Heart right ventricle (tissue), 16 donors: ENCODE measurements at regions not wholly inside any gene's neighbourhood (a gene's known extent, or its start where the extent isn't known, plus 50 kb on each side); places are given as distances from the start of the nearest gene placed in this dataset.

Experiments
- ATAC-seq, 8 donors: fragments of 200-7000 bp; cut with Tn5 transposase; one replicate each; pipeline ENCODE4 v1.9.1; 2020; ENCODE audit warnings: mild to moderate bottlenecking in 8 of 8, moderate library complexity in 8 of 8, moderate number of reproducible peaks in 1 of 8
- DNase-seq, 2 donors: peaks; one replicate each; pipeline ENCODE4 v3.0.0-alpha.2; 2020
- H3K27ac ChIP-seq, 10 donors: fragments of 200-600 bp; sonication (generic) in 2 of 10; one replicate each; pipeline versions ENCODE4 v1.5.0 to v1.8.0; 2020 to 2022; ENCODE audit warnings: mild to moderate bottlenecking in 3 of 10
- H3K27me3 ChIP-seq, 7 donors: fragments of 200-600 bp; one replicate each; pipeline ENCODE4 v1.8.0; 2021 to 2022; ENCODE audit warnings: mild to moderate bottlenecking in 2 of 7
- H3K36me3 ChIP-seq, 9 donors: fragments of 200-600 bp; sonication (generic) in 1 of 9; one replicate each; pipeline versions ENCODE4 v1.5.0 to v1.8.0; 2020 to 2022; ENCODE audit warnings: mild to moderate bottlenecking in 2 of 9
- H3K4me1 ChIP-seq, 9 donors: fragments of 200-600 bp; sonication (generic) in 1 of 9; one replicate each; pipeline versions ENCODE4 v1.5.0 to v1.8.0; 2020 to 2022; ENCODE audit warnings: mild to moderate bottlenecking in 4 of 9
- H3K4me3 ChIP-seq, 10 donors: fragments of 200-600 bp; sonication (generic) in 2 of 10; one replicate each; pipeline versions ENCODE4 v1.5.0 to v1.8.0; 2020 to 2022; ENCODE audit warnings: mild to moderate bottlenecking in 7 of 10, moderate library complexity in 2 of 10
- H3K9me3 ChIP-seq, 11 donors: fragments of 200-600 bp in 10 of 11; sonication (generic) in 2 of 11; one replicate each; pipeline versions ENCODE4 v1.5.0 to v1.8.0; 2013 to 2022; ENCODE audit warnings: mild to moderate bottlenecking in 2 of 11, control low read depth in 1 of 11, moderate library complexity in 1 of 11
- CTCF ChIP-seq, 9 donors: fragments of 200-600 bp; sonication (generic) in 2 of 9; IDR thresholded peaks; one replicate each; pipeline versions ENCODE4 v1.5.0 to v1.8.0; 2021 to 2022; ENCODE audit warnings: antibody characterized with exemption in 9 of 9, mild to moderate bottlenecking in 5 of 9, moderate library complexity in 1 of 9
- WGBS, 2 donors: extraction: QIAGEN DNeasy Blood & Tissue Kit; methylation state at CpG; one replicate each; pipeline ENCODE4 v1.1.7; 2013; ENCODE audit warnings: inconsistent platforms in 1 of 2; 5-methylcytosine and 5-hydroxymethylcytosine counted together
- intact Hi-C, 10 donors: fragments of 100-400 bp; cut with DNase I; formaldehyde crosslinking; loops; one replicate each; pipeline versions ENCODE4 v1.11.1 to v1.14.2; 2022
- donor health status: Arrhythmogenic right ventricular cardiomyopathy.
- donor health status: ischemic (EF 13 %, LVEDD 7.1; RV severe dilation, severe dysfunction).
- donor health status: healthy with polysubstance abuse.
- donor health status: DM: no; HTN: yes; CAD: no.
- donor health status: DM: no; HTN: no; CAD: no.
- donor health status: ischemic (EF 25% LVEDD 6.9; RV normal size, moderate dysfunction).
- donor health status: ischemic (EF 25% LVEDD 5.7; RV mildly dilated, moderate dysfunction).
- donor health status: healthy.
- donor health status: DM: yes; HTN: yes; CAD: no.
- donor health status: Ischemic cardiomyopathy.
- donor health status: ischemic (EF 35%, LVEDD 5.7; RV mildly dilated, moderate dysfunction).
- donor health status: nonischemic (EF 11% LVEDD 7.7; RV severe dilation, severe dysfunction).
- donor health status: DM: yes; HTN: yes; CAD: no.
- donor health status: PGD.
- donor health status: ischemic (EF 29% LVEDD 5.4; RV normal size, mild dysfunction).
- donor health status: nonischemic (EF 23%, LVEDD 6.1; RV moderate dilation, normal function).

GRCh38 chr2:39541011-39541930, 104.2 kb upstream of the MAP4K3 start:
- intact Hi-C loops, result no loop called here
- H3K27me3 ChIP-seq, result no peaks in the 10 kb centered on the region
- H3K36me3 ChIP-seq, result no peaks in the 10 kb centered on the region
- peak; percentile 76 to 97 (median 94) for ATAC-seq
- peak overlapping the region; percentile 64 to 91 (median 80) for H3K27ac ChIP-seq
- H3K9me3 ChIP-seq, result no peaks in the 10 kb centered on the region
- TF ChIP-seq CTCF (IDR thresholded peaks at IDR 0.05), result no peak
- H3K4me3 ChIP-seq, result no peak overlapping the region
- WGBS, 2 donors, result 73 to 76% methylated on average over 9 of the region's 9 CpGs
- DNase-seq, result peak in 1 of 2 donors; percentile 30
- H3K4me1 ChIP-seq, result peaks cover 0 to 32% (median 15%) of the 10 kb centered on the region in 9 donors

GRCh38 chr2:39542523-39542922, 105.4 kb upstream of the MAP4K3 start:
- Histone ChIP-seq H3K27me3 (no peaks in the 10 kb centered on the region), H3K4me1 (peaks cover 0 to 32% (median 15%) of the 10 kb centered on the region in 9 donors), H3K27ac (peak overlapping the region in 2 of 10 donors; percentile 82 to 91), H3K4me3 (no peak overlapping the region), H3K36me3 (no peaks in the 10 kb centered on the region), H3K9me3 (peaks cover 0 to under 1% (median 0%) of the 10 kb centered on the region in 11 donors)
- no peak for DNase-seq
- intact Hi-C loops, result no loop called here
- 91 to 97% methylated on average over 2 of the region's 2 CpGs for WGBS, 2 donors
- no peak for TF ChIP-seq CTCF (IDR thresholded peaks at IDR 0.05)
- ATAC-seq, result no peak

GRCh38 chr2:39545957-39546356, 108.9 kb upstream of the MAP4K3 start:
- TF ChIP-seq CTCF (IDR thresholded peaks at IDR 0.05), result no peak
- no peak overlapping the region for H3K27ac ChIP-seq
- no peak overlapping the region for H3K4me3 ChIP-seq
- peaks cover 0 to 27% (median 12%) of the 10 kb centered on the region in 9 donors for H3K4me1 ChIP-seq
- H3K27me3 ChIP-seq, result no peaks in the 10 kb centered on the region
- H3K36me3 ChIP-seq, result no peaks in the 10 kb centered on the region
- H3K9me3 ChIP-seq, result peaks cover 0 to 7% (median 0%) of the 10 kb centered on the region in 11 donors
- intact Hi-C loops, result no loop called here
- WGBS, 2 donors, result 74 to 77% methylated on average over 5 of the region's 5 CpGs
- DNase-seq (no peak), ATAC-seq (no peak)

- Histone ChIP-seq H3K4me3 (no peak overlapping the region), H3K4me1 (peaks cover 0 to 27% (median 13%) of the 10 kb centered on the region in 9 donors), H3K36me3 (no peaks in the 10 kb centered on the region), H3K9me3 (peaks cover 0 to 7% (median 0%) of the 10 kb centered on the region in 11 donors), H3K27me3 (no peaks in the 10 kb centered on the region), H3K27ac (no peak overlapping the region)
- no peak for TF ChIP-seq CTCF (IDR thresholded peaks at IDR 0.05)
- WGBS, 2 donors, result 93 to 98% methylated on average over 4 of the region's 4 CpGs
- DNase-seq (no peak), ATAC-seq (no peak)
- intact Hi-C loops, result no loop called here
Observed at GRCh38 chr2:39546409-39546808, 109.3 kb upstream of the MAP4K3 start.
